ENCODE measurements at regions not wholly inside any gene's neighbourhood (a gene's known extent, or its start where the extent isn't known, plus 50 kb on each side); places are given as distances from the start of the nearest gene placed in this dataset.

DNA sequence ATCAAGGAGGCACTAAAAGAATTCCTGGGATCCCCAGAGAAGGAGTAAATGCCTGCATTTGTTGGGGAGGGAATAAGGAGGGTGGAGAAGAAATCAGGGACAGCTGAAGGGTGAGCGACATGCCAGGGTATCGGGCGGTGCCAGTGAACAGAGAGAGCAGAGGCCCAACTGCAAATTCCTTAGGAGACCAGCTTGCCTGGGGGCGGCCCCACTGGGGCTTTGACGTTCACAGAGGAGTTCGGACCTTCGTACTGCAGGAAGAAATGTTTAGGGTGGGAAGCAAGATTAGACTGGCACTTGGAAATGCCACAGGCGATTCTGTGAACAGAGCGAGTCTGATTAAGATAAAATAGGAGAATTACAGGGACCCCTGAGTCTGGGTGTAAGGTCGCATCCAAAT, 65.1 kb upstream of the FGF3 start:
- DNase-seq, result no peak
- H3K36me3 ChIP-seq, result no peaks in the 10 kb centered on the region
- H3K9me3 ChIP-seq, result no peaks in the 10 kb centered on the region
- TF ChIP-seq CTCF (IDR thresholded peaks at IDR 0.05) (no peak), POLR2A (IDR thresholded peaks at IDR 0.05) (no peak)
- H3K4me3 ChIP-seq, result no peak overlapping the region
- H3K4me1 ChIP-seq, result no peaks in the 10 kb centered on the region
- no peaks in the 10 kb centered on the region for H3K27me3 ChIP-seq
- no peak overlapping the region for H3K27ac ChIP-seq

GRCh38 chr11:69884751-69885150, 65.5 kb upstream of the FGF3 start:
- no peak overlapping the region for H3K27ac ChIP-seq
- peaks cover 0 to 1% (median 0%) of the 10 kb centered on the region in 4 donors for H3K4me1 ChIP-seq
- DNase-seq, result no peak
- H3K9me3 ChIP-seq, result no peaks in the 10 kb centered on the region
- no peak for TF ChIP-seq POLR2A (IDR thresholded peaks at IDR 0.05)
- TF ChIP-seq CTCF (IDR thresholded peaks at IDR 0.05), result no peak
- no peaks in the 10 kb centered on the region for H3K36me3 ChIP-seq
- H3K4me3 ChIP-seq, result no peak overlapping the region
- H3K27me3 ChIP-seq, result no peaks in the 10 kb centered on the region

GRCh38 chr11:69887330-69887729, 68.1 kb upstream of the FGF3 start:
- no peak for DNase-seq
- Histone ChIP-seq H3K27ac (no peak overlapping the region), H3K27me3 (no peaks in the 10 kb centered on the region), H3K9me3 (no peaks in the 10 kb centered on the region), H3K4me1 (peaks cover 0 to 22% (median 3%) of the 10 kb centered on the region in 4 donors), H3K36me3 (no peaks in the 10 kb centered on the region), H3K4me3 (no peak overlapping the region)
- TF ChIP-seq POLR2A (IDR thresholded peaks at IDR 0.05) (no peak), CTCF (IDR thresholded peaks at IDR 0.05) (no peak)

DNA sequence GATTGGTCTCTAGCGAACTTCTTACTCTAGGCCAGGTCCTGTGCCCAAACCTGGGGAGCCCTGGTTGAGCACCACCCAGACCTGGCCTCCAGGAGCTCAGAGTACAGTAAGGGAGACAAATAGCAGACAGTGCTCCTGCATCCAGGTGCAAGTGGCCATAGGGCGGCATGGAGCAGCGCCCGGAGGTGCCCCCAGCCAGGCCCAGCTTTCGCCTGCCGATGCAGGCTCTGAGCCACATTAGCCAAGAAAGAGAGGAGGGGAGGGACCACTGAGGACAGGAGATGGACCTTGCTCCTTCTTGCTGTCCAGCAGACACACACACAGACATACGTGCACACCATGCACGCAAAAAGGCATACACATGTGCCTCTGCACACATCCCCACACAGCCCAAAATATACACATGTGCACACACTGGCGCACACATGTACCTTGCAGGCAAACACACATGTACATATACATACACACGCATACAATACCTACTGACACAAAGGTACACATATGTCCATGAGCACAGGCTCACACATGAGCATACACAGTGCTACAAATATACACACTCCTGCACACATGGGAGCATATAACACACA, 68.7 kb upstream of the FGF3 start:
- no peak overlapping the region for H3K4me3 ChIP-seq
- H3K36me3 ChIP-seq, result no peaks in the 10 kb centered on the region
- no peak overlapping the region for H3K27ac ChIP-seq
- no peak for DNase-seq
- TF ChIP-seq POLR2A (IDR thresholded peaks at IDR 0.05) (no peak), CTCF (IDR thresholded peaks at IDR 0.05) (no peak)
- H3K27me3 ChIP-seq, result no peaks in the 10 kb centered on the region
- peaks cover 0 to 28% (median 6%) of the 10 kb centered on the region in 4 donors for H3K4me1 ChIP-seq
- H3K9me3 ChIP-seq, result no peaks in the 10 kb centered on the region

GRCh38 chr11:69888483-69889181, 69.4 kb upstream of the FGF3 start:
- peaks cover 0 to 35% (median 7%) of the 10 kb centered on the region in 4 donors for H3K4me1 ChIP-seq
- no peak overlapping the region for H3K27ac ChIP-seq
- H3K9me3 ChIP-seq, result no peaks in the 10 kb centered on the region
- no peak overlapping the region for H3K4me3 ChIP-seq
- no peaks in the 10 kb centered on the region for H3K36me3 ChIP-seq
- peak; percentile 25 to 89 (median 87) for DNase-seq
- peak; percentile 19 to 95 (median 90) for TF ChIP-seq CTCF (IDR thresholded peaks at IDR 0.05)
- no peak for TF ChIP-seq POLR2A (IDR thresholded peaks at IDR 0.05)
- H3K27me3 ChIP-seq, result no peaks in the 10 kb centered on the region
